ENCODE measurements at regions not wholly inside any gene's neighbourhood (a gene's known extent, or its start where the extent isn't known, plus 50 kb on each side); places are given as distances from the start of the nearest gene placed in this dataset.

- Histone ChIP-seq H3F3A (replicated peaks; ENCODE audit: low read depth) (no peaks in the 10 kb centered on the region), H2AFZ (no peak overlapping the region), H4K20me1 (replicated peaks; ENCODE audit: insufficient read depth) (no peaks in the 10 kb centered on the region), H3K4me1 (ENCODE audit: insufficient read depth) (no peaks in the 10 kb centered on the region; the same call in 1 of the 2 replicates), H3K27me3 (ENCODE audit: insufficient read depth) (no peaks in the 10 kb centered on the region), H3K27ac (ENCODE audit: low read depth) (no peak overlapping the region), H3K36me3 (ENCODE audit: insufficient read depth) (no peaks in the 10 kb centered on the region), H3K9me2 (ENCODE audit: insufficient read depth) (no peaks in the 10 kb centered on the region), H3K4me2 (no peak overlapping the region), H3K79me2 (replicated peaks; ENCODE audit: insufficient read depth) (no peaks in the 10 kb centered on the region), H3K4me3 (no peak overlapping the region)
- no peaks in the 10 kb centered on the region for H3K9me3 Mint-ChIP-seq
- no peaks in the 10 kb centered on the region for H3K36me3 Mint-ChIP-seq (ENCODE audit: low read depth)
- ATAC-seq: no peak
- no peak overlapping the region for H3K4me3 Mint-ChIP-seq
- no peak overlapping the region for H3K27ac Mint-ChIP-seq
- DNase-seq (ENCODE audit: low spot score): no peak
- H3K27me3 Mint-ChIP-seq (ENCODE audit: insufficient read depth, low read depth, poor library complexity): peaks cover 2% of the 10 kb centered on the region
- TF ChIP-seq, protein P1, sequence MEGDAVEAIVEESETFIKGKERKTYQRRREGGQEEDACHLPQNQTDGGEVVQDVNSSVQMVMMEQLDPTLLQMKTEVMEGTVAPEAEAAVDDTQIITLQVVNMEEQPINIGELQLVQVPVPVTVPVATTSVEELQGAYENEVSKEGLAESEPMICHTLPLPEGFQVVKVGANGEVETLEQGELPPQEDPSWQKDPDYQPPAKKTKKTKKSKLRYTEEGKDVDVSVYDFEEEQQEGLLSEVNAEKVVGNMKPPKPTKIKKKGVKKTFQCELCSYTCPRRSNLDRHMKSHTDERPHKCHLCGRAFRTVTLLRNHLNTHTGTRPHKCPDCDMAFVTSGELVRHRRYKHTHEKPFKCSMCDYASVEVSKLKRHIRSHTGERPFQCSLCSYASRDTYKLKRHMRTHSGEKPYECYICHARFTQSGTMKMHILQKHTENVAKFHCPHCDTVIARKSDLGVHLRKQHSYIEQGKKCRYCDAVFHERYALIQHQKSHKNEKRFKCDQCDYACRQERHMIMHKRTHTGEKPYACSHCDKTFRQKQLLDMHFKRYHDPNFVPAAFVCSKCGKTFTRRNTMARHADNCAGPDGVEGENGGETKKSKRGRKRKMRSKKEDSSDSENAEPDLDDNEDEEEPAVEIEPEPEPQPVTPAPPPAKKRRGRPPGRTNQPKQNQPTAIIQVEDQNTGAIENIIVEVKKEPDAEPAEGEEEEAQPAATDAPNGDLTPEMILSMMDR (conservative IDR thresholded peaks at IDR 0.05; ENCODE audit: low read depth in 2 of 2): no peak
- TF ChIP-seq, protein P2, sequence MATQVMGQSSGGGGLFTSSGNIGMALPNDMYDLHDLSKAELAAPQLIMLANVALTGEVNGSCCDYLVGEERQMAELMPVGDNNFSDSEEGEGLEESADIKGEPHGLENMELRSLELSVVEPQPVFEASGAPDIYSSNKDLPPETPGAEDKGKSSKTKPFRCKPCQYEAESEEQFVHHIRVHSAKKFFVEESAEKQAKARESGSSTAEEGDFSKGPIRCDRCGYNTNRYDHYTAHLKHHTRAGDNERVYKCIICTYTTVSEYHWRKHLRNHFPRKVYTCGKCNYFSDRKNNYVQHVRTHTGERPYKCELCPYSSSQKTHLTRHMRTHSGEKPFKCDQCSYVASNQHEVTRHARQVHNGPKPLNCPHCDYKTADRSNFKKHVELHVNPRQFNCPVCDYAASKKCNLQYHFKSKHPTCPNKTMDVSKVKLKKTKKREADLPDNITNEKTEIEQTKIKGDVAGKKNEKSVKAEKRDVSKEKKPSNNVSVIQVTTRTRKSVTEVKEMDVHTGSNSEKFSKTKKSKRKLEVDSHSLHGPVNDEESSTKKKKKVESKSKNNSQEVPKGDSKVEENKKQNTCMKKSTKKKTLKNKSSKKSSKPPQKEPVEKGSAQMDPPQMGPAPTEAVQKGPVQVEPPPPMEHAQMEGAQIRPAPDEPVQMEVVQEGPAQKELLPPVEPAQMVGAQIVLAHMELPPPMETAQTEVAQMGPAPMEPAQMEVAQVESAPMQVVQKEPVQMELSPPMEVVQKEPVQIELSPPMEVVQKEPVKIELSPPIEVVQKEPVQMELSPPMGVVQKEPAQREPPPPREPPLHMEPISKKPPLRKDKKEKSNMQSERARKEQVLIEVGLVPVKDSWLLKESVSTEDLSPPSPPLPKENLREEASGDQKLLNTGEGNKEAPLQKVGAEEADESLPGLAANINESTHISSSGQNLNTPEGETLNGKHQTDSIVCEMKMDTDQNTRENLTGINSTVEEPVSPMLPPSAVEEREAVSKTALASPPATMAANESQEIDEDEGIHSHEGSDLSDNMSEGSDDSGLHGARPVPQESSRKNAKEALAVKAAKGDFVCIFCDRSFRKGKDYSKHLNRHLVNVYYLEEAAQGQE (IDR thresholded peaks at IDR 0.05; ENCODE audit: unreplicated experiment): no peak
- no peak for TF ChIP-seq EZH2phosphoT487 (IDR thresholded peaks at IDR 0.05; ENCODE audit: unreplicated experiment)
- no peak for TF ChIP-seq ZNF331 (CRISPR knock-in tag; IDR thresholded peaks at IDR 0.05; ENCODE audit: low read depth)
- TF ChIP-seq ZNF462 (CRISPR knock-in tag; IDR thresholded peaks at IDR 0.05): no peak
- TF ChIP-seq POLR2AphosphoS5 (IDR thresholded peaks at IDR 0.05; ENCODE audit: low read depth): no peak
- no peak for TF ChIP-seq STAT1 (IDR thresholded peaks at IDR 0.05; ENCODE audit: unreplicated experiment)
- TF ChIP-seq CREB1 (CRISPR knock-in tag; IDR thresholded peaks at IDR 0.05; ENCODE audit: low read depth): no peak
- TF ChIP-seq NANOG (IDR thresholded peaks at IDR 0.05; ENCODE audit: borderline replicate concordance): no peak
- TF ChIP-seq ZNF114 (CRISPR knock-in tag; IDR thresholded peaks at IDR 0.05): no peak
- no peak for TF ChIP-seq JUNB (IDR thresholded peaks at IDR 0.05; ENCODE audit: unreplicated experiment)
- no peak for TF ChIP-seq EZH2 (IDR thresholded peaks at IDR 0.05; ENCODE audit: low read depth, unreplicated experiment)
- TF ChIP-seq, protein P3, sequence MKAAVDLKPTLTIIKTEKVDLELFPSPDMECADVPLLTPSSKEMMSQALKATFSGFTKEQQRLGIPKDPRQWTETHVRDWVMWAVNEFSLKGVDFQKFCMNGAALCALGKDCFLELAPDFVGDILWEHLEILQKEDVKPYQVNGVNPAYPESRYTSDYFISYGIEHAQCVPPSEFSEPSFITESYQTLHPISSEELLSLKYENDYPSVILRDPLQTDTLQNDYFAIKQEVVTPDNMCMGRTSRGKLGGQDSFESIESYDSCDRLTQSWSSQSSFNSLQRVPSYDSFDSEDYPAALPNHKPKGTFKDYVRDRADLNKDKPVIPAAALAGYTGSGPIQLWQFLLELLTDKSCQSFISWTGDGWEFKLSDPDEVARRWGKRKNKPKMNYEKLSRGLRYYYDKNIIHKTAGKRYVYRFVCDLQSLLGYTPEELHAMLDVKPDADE (IDR thresholded peaks at IDR 0.05): no peak
- H3K4me1 Mint-ChIP-seq: no peaks in the 10 kb centered on the region
Observed at GRCh38 chr5:12951846-12952245, 992.6 kb downstream of the DNAH5 start.

Measured in GM23338 (cell line).